ENCODE measurements at regions not wholly inside any gene's neighbourhood (a gene's known extent, or its start where the extent isn't known, plus 50 kb on each side); places are given as distances from the start of the nearest gene placed in this dataset.

- Histone ChIP-seq H3K4me1 (ENCODE audit: control insufficient read depth, low read length) (no peaks in the 10 kb centered on the region), H3K9me3 (ENCODE audit: control insufficient read depth, insufficient read depth, low read length) (no peaks in the 10 kb centered on the region), H4K20me1 (ENCODE audit: control insufficient read depth, insufficient read depth, low read depth, low read length) (no peaks in the 10 kb centered on the region), H3K27me3 (ENCODE audit: control insufficient read depth, low read length) (no peaks in the 10 kb centered on the region), H3K27ac (ENCODE audit: low read depth, low read length) (no peak overlapping the region), H3K79me2 (ENCODE audit: control insufficient read depth, low read length) (no peaks in the 10 kb centered on the region), H3F3A (ENCODE audit: control insufficient read depth, insufficient read depth) (no peaks in the 10 kb centered on the region), H3K4me2 (ENCODE audit: low read length) (no peak overlapping the region), H3K36me3 (ENCODE audit: control insufficient read depth, low read length) (no peaks in the 10 kb centered on the region), H3K9me2 (replicated peaks; ENCODE audit: control insufficient read depth, low read length) (no peaks in the 10 kb centered on the region), H3K4me3 (ENCODE audit: low read length) (no peak overlapping the region)
- no peak for TF ChIP-seq EZH2phosphoT487 (IDR thresholded peaks at IDR 0.05; ENCODE audit: borderline replicate concordance, low read length)
- TF ChIP-seq, protein P1, sequence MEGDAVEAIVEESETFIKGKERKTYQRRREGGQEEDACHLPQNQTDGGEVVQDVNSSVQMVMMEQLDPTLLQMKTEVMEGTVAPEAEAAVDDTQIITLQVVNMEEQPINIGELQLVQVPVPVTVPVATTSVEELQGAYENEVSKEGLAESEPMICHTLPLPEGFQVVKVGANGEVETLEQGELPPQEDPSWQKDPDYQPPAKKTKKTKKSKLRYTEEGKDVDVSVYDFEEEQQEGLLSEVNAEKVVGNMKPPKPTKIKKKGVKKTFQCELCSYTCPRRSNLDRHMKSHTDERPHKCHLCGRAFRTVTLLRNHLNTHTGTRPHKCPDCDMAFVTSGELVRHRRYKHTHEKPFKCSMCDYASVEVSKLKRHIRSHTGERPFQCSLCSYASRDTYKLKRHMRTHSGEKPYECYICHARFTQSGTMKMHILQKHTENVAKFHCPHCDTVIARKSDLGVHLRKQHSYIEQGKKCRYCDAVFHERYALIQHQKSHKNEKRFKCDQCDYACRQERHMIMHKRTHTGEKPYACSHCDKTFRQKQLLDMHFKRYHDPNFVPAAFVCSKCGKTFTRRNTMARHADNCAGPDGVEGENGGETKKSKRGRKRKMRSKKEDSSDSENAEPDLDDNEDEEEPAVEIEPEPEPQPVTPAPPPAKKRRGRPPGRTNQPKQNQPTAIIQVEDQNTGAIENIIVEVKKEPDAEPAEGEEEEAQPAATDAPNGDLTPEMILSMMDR (IDR thresholded peaks at IDR 0.05; ENCODE audit: low read depth, low read length, poor library complexity, severe bottlenecking) = no peak
Observed at GRCh38 chr9:108062680-108063079, 573.1 kb upstream of the KLF4 start.

- Histone ChIP-seq H3F3A (ENCODE audit: control insufficient read depth, insufficient read depth) (no peaks in the 10 kb centered on the region), H3K4me1 (ENCODE audit: control insufficient read depth, low read length) (no peaks in the 10 kb centered on the region), H3K9me3 (ENCODE audit: control insufficient read depth, insufficient read depth, low read length) (no peaks in the 10 kb centered on the region), H3K36me3 (ENCODE audit: control insufficient read depth, low read length) (no peaks in the 10 kb centered on the region), H4K20me1 (ENCODE audit: control insufficient read depth, insufficient read depth, low read depth, low read length) (no peaks in the 10 kb centered on the region), H3K4me2 (ENCODE audit: low read length) (no peak overlapping the region), H3K9me2 (replicated peaks; ENCODE audit: control insufficient read depth, low read length) (no peaks in the 10 kb centered on the region), H3K27me3 (ENCODE audit: control insufficient read depth, low read length) (no peaks in the 10 kb centered on the region), H3K4me3 (ENCODE audit: low read length) (no peak overlapping the region), H3K79me2 (ENCODE audit: control insufficient read depth, low read length) (no peaks in the 10 kb centered on the region), H3K27ac (ENCODE audit: low read depth, low read length) (no peak overlapping the region)
- no peak for TF ChIP-seq EZH2phosphoT487 (IDR thresholded peaks at IDR 0.05; ENCODE audit: borderline replicate concordance, low read length)
- TF ChIP-seq, protein P1 (IDR thresholded peaks at IDR 0.05; ENCODE audit: low read depth, low read length, poor library complexity, severe bottlenecking) = no peak
Observed at GRCh38 chr9:108060175-108060574, 570.6 kb upstream of the KLF4 start.

GRCh38 chr9:108058135-108058814 is 568.7 kb upstream of the KLF4 start:
- H3K27ac ChIP-seq (ENCODE audit: low read depth, low read length) = no peak overlapping the region
- no peaks in the 10 kb centered on the region for H3F3A ChIP-seq (ENCODE audit: control insufficient read depth, insufficient read depth)
- H3K4me2 ChIP-seq (ENCODE audit: low read length) = no peak overlapping the region
- no peak for TF ChIP-seq EZH2phosphoT487 (IDR thresholded peaks at IDR 0.05; ENCODE audit: borderline replicate concordance, low read length)
- TF ChIP-seq, protein P1 (IDR thresholded peaks at IDR 0.05; ENCODE audit: low read depth, low read length, poor library complexity, severe bottlenecking) = no peak
- H3K36me3 ChIP-seq (ENCODE audit: control insufficient read depth, low read length) = no peaks in the 10 kb centered on the region
- no peak overlapping the region for H3K4me3 ChIP-seq (ENCODE audit: low read length)
- H3K9me3 ChIP-seq (ENCODE audit: control insufficient read depth, insufficient read depth, low read length) = no peaks in the 10 kb centered on the region
- no peaks in the 10 kb centered on the region for H3K27me3 ChIP-seq (ENCODE audit: control insufficient read depth, low read length)
- H3K4me1 ChIP-seq (ENCODE audit: control insufficient read depth, low read length) = no peaks in the 10 kb centered on the region
- no peaks in the 10 kb centered on the region for H3K79me2 ChIP-seq (ENCODE audit: control insufficient read depth, low read length)
- no peaks in the 10 kb centered on the region for H3K9me2 ChIP-seq (replicated peaks; ENCODE audit: control insufficient read depth, low read length)
- no peaks in the 10 kb centered on the region for H4K20me1 ChIP-seq (ENCODE audit: control insufficient read depth, insufficient read depth, low read depth, low read length)
